Calu3 (cell line): ENCODE measurements at regions not wholly inside any gene's neighbourhood (a gene's known extent, or its start where the extent isn't known, plus 50 kb on each side); places are given as distances from the start of the nearest gene placed in this dataset.
"Not testable (repeated sequence)": the region's sequence is repeated elsewhere in the genome, so short reads cannot be mapped to it uniquely, and the experiment has no call there.

Source experiments
- BruUV-seq: library from RNA; stranded (reverse); fragments of 400-500 nt; replicated peaks from 2 replicates; lab custom pipeline; 2021; lab: Mats Ljungman, UMichigan
- CTCF ChIA-PET: fragments of 300-600 bp; sonication (Branson Sonifier 250); formaldehyde crosslinking; loops from one replicate; lab custom pipeline; 2022; ENCODE audit warnings: antibody characterized with exemption; lab: Charles Lee
- DNase-seq: peaks from one replicate; pipeline ENCODE4 v3.0.0; 2022
- H3K27ac Mint-ChIP-seq: one replicate; pipeline ENCODE4 v1.8.0; 2022; ENCODE audit warnings: mixed read lengths; ENCODE audit not compliant: unreplicated experiment
- H3K27me3 Mint-ChIP-seq: one replicate; pipeline ENCODE4 v1.8.0; 2022; ENCODE audit warnings: mixed read lengths; ENCODE audit not compliant: unreplicated experiment
- H3K36me3 Mint-ChIP-seq: one replicate; pipeline ENCODE4 v1.8.0; 2022; ENCODE audit warnings: mild to moderate bottlenecking, moderate library complexity, mixed read lengths; ENCODE audit not compliant: insufficient read depth, unreplicated experiment
- H3K4me1 Mint-ChIP-seq: one replicate; pipeline ENCODE4 v1.8.0; 2022; ENCODE audit warnings: mild to moderate bottlenecking, low read depth, mixed read lengths; ENCODE audit not compliant: unreplicated experiment
- H3K4me3 Mint-ChIP-seq: one replicate; pipeline ENCODE4 v1.8.0; 2022; ENCODE audit warnings: mild to moderate bottlenecking, low read depth, moderate library complexity, mixed read lengths; ENCODE audit not compliant: unreplicated experiment
- H3K9me3 Mint-ChIP-seq: one replicate; pipeline ENCODE4 v1.8.0; 2022; ENCODE audit warnings: low read depth, mixed read lengths; ENCODE audit not compliant: unreplicated experiment
- CTCF ChIP-seq: fragments of 200-600 bp; IDR thresholded peaks from one replicate; pipeline ENCODE4 v1.8.0; 2022; ENCODE audit warnings: antibody characterized with exemption; ENCODE audit not compliant: unreplicated experiment
- intact Hi-C: fragments of 100-400 bp; cut with micrococcal nuclease; formaldehyde crosslinking; loops from one replicate; pipeline ENCODE4 v1.10.0; 2022; ENCODE audit not compliant: unreplicated experiment

GRCh38 chr14:106334428-106335109 lies 808.2 kb downstream of the TMEM121 start:
- intact Hi-C loops, H3K27ac Mint-ChIP-seq, H3K4me3 Mint-ChIP-seq, H3K4me1 Mint-ChIP-seq, BruUV-seq, CTCF ChIA-PET, H3K9me3 Mint-ChIP-seq, H3K36me3 Mint-ChIP-seq: not testable (repeated sequence)
- peaks cover 13% of the 10 kb centered on the region for H3K27me3 Mint-ChIP-seq
- TF ChIP-seq CTCF = peak; percentile 23
- peak; percentile 50 for DNase-seq

GRCh38 chr14:106335110-106335429 lies 808.7 kb downstream of the TMEM121 start:
- H3K4me1 Mint-ChIP-seq, H3K4me3 Mint-ChIP-seq, intact Hi-C loops, H3K36me3 Mint-ChIP-seq, H3K9me3 Mint-ChIP-seq, H3K27ac Mint-ChIP-seq, CTCF ChIA-PET, BruUV-seq, DNase-seq: not testable (repeated sequence)
- peaks cover 15% of the 10 kb centered on the region for H3K27me3 Mint-ChIP-seq

DNA sequence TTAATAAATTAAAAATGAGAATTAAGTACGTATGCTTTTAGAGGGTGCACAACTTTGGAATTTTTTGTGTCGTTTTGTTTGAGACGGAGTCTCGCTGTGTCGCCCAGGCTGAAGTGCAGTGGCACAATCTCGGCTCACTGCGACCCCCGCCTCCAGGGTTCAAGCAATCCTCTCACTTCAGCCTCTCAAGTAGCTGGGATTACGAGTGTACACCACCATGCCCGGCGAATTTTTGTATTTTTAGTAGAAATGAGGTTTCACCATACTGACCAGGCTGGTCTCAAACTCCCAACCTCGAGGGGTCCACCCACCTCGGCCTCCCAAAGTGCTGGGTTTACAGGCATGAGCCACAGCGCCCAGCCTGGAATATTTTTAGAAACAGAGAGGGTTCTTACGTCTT lies 812.4 kb downstream of the TMEM121 start:
- intact Hi-C loops, H3K4me1 Mint-ChIP-seq, BruUV-seq, H3K27ac Mint-ChIP-seq, H3K9me3 Mint-ChIP-seq, H3K4me3 Mint-ChIP-seq, CTCF ChIA-PET, DNase-seq, H3K36me3 Mint-ChIP-seq: not testable (repeated sequence)
- H3K27me3 Mint-ChIP-seq = peaks cover 15% of the 10 kb centered on the region

- H3K4me3 Mint-ChIP-seq, DNase-seq, intact Hi-C loops, H3K9me3 Mint-ChIP-seq, CTCF ChIA-PET, H3K36me3 Mint-ChIP-seq, H3K27ac Mint-ChIP-seq, H3K4me1 Mint-ChIP-seq, BruUV-seq: not testable (repeated sequence)
- H3K27me3 Mint-ChIP-seq = peaks cover 19% of the 10 kb centered on the region
Observed at GRCh38 chr14:106340658-106341057, 814.3 kb downstream of the TMEM121 start.

DNA sequence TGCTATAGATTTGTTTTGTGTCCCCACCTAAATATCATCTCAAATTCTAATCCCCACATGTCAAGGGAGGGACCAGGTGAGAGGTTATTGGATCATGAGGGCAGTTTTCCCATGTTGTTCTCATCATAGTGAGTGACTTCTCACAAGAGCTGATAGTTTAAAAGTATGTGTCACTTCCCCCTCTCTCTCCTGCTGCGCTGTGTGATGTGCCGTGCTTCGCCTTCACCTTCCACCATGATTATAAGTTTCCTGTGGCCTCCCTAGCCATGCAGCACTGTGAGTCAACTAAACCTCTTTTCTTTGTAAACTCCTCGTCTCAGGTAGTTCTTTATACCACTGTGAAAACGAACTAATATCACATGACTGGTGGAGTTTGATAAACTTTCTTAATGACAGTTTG lies 814.8 kb downstream of the TMEM121 start:
- DNase-seq, H3K4me1 Mint-ChIP-seq, H3K36me3 Mint-ChIP-seq, H3K9me3 Mint-ChIP-seq, BruUV-seq, H3K4me3 Mint-ChIP-seq, H3K27ac Mint-ChIP-seq, intact Hi-C loops, CTCF ChIA-PET: not testable (repeated sequence)
- H3K27me3 Mint-ChIP-seq = peaks cover 24% of the 10 kb centered on the region

DNA sequence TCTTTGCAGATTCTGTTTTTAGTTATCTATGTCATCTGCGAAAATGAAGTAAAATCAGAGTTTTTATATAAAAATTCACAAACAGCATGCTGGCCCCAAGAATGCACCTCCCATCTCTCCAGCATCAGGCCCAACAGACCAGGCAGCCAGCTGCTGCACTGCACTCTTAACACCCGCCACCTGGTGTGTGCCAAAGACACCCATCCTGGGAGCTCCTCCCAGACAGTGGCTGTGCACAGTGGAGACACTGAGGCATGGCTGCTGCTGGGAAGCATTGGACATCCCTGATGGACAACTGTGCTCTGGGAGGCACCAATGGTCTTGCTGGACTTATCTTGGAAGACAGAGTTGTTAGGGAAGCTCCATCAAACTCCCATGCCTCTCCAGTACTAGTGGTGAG lies 817.2 kb downstream of the TMEM121 start:
- no TSS peak for BruUV-seq
- CTCF ChIA-PET = no interaction called here

GRCh38 chr14:106344065-106344614 lies 817.8 kb downstream of the TMEM121 start:
- intact Hi-C loops, H3K4me1 Mint-ChIP-seq, H3K36me3 Mint-ChIP-seq, H3K27ac Mint-ChIP-seq, H3K4me3 Mint-ChIP-seq, H3K9me3 Mint-ChIP-seq, DNase-seq, CTCF ChIA-PET, BruUV-seq: not testable (repeated sequence)
- peaks cover 51% of the 10 kb centered on the region for H3K27me3 Mint-ChIP-seq

More for the DNA sequence above, 817.2 kb downstream of the TMEM121 start:
- intact Hi-C loops = no loop called here
- Mint-ChIP-seq H3K9me3 (no peaks in the 10 kb centered on the region), H3K4me1 (no peaks in the 10 kb centered on the region), H3K27ac (no peak overlapping the region), H3K36me3 (no peaks in the 10 kb centered on the region), H3K27me3 (peaks cover 48% of the 10 kb centered on the region), H3K4me3 (no peak overlapping the region)
- no peak for TF ChIP-seq CTCF
- DNase-seq = no peak

DNA sequence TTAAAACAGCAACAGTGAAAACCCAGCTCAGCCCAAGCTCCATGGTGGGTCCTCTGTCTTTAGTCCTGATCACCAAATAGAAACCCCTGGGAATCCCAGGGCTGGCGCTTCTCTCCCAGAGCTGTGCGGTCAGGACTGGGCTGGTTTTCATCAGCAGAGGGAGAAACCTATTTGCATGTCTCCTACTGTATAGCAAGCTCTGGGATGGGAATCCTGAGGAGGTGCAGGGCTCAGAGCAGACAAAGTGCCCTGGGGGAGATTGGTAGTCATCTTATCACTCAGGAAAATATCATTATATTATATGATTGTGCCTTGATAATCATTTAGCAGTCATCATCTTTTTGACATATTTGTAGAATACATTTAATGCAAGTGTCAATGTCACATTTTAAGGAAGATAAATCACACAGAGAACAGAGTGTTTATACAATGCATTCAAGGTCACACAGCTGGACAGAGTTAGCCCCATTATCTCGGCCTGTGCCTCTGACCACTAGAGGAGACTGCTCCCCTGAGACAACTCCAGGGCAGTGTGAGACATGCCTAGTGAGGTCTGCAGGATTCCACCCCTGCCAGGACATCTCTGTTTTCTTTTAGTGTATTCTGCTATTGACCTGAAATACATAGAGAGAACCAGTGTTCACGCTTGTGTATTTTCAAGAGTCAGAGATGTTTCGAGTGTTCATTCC lies 818.6 kb downstream of the TMEM121 start:
- intact Hi-C loops, H3K4me3 Mint-ChIP-seq, BruUV-seq, H3K36me3 Mint-ChIP-seq, H3K4me1 Mint-ChIP-seq, DNase-seq, H3K27ac Mint-ChIP-seq, CTCF ChIA-PET, H3K9me3 Mint-ChIP-seq: not testable (repeated sequence)
- H3K27me3 Mint-ChIP-seq = peaks cover 51% of the 10 kb centered on the region
